ENCODE measurements at regions not wholly inside any gene's neighbourhood (a gene's known extent, or its start where the extent isn't known, plus 50 kb on each side); places are given as distances from the start of the nearest gene placed in this dataset.

DNA sequence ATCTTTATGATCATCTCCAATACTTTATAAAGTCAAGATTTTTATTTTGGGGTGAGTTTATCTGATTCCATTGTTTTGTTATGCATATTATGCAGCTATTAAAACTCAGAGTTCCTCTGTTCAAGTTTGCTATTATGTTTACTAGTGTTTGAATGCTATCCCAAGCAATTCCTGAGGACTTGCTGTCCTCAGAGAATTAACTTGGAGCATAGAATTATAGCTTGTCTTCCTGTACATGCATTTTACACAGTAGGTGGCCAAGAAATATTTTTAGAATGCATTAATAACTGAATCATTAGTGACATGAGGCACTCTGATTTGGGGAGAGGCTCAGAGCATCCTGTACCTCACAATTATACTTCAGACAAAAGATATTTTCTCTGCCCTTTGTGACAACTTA is 195.6 kb upstream of the MIR17HG start:
- no peak for TF ChIP-seq CTCF (conservative IDR thresholded peaks at IDR 0.05)
- no peak for TF ChIP-seq EZH2 (IDR thresholded peaks at IDR 0.05; ENCODE audit: low read depth)
